ENCODE measurements at regions not wholly inside any gene's neighbourhood (a gene's known extent, or its start where the extent isn't known, plus 50 kb on each side); places are given as distances from the start of the nearest gene placed in this dataset.

DNA sequence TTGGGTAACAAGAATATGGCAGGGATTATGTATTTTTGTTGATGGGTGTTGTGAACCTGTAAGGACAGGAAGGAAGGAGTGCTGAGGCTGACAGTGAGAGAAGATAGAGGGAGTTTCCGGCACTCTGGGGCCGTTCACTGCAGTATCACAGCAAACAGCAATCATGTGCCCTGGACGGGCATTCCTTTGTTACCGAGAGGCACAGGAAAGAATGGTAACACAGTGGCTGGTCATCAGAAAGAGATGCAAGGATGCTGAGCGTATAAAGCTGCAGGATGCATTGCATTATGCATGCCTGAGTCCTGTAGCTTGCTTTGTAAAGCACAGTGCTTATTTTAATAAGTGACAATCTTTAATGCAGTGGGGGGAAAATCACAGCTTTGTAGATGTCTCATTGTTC, 286.8 kb downstream of the RPS24 start:
- H4K20me1 ChIP-seq (ENCODE audit: control insufficient read depth, extremely low read depth, insufficient read depth, low read length) = no peaks in the 10 kb centered on the region
- DNase-seq (ENCODE audit: low read depth in 2 of 2) = no peak
- H3K4me1 ChIP-seq (ENCODE audit: control insufficient read depth, extremely low read depth, insufficient read depth, low read length) = peaks cover 4% of the 10 kb centered on the region
- no peak overlapping the region for H2AFZ ChIP-seq (ENCODE audit: low read length)
- TF ChIP-seq, protein P1, sequence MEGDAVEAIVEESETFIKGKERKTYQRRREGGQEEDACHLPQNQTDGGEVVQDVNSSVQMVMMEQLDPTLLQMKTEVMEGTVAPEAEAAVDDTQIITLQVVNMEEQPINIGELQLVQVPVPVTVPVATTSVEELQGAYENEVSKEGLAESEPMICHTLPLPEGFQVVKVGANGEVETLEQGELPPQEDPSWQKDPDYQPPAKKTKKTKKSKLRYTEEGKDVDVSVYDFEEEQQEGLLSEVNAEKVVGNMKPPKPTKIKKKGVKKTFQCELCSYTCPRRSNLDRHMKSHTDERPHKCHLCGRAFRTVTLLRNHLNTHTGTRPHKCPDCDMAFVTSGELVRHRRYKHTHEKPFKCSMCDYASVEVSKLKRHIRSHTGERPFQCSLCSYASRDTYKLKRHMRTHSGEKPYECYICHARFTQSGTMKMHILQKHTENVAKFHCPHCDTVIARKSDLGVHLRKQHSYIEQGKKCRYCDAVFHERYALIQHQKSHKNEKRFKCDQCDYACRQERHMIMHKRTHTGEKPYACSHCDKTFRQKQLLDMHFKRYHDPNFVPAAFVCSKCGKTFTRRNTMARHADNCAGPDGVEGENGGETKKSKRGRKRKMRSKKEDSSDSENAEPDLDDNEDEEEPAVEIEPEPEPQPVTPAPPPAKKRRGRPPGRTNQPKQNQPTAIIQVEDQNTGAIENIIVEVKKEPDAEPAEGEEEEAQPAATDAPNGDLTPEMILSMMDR (conservative IDR thresholded peaks at IDR 0.05 in 1 of 2, IDR thresholded peaks at IDR 0.05 in 1 of 2; ENCODE audit: low read depth in 1 of 2, low read length in 2 of 2) = no peak
- TF ChIP-seq EZH2 (IDR thresholded peaks at IDR 0.05; ENCODE audit: low read length, missing control alignments) = no peak
- no peak overlapping the region for H3K27ac ChIP-seq (ENCODE audit: insufficient read depth, low read length)
- no peak overlapping the region for H3K9ac ChIP-seq (ENCODE audit: insufficient read depth, low read length)
- no peaks in the 10 kb centered on the region for H3K9me3 ChIP-seq (ENCODE audit: control insufficient read depth, insufficient read depth, low read depth, low read length)
- no peaks in the 10 kb centered on the region for H3K36me3 ChIP-seq (ENCODE audit: control insufficient read depth, insufficient read depth, low read length)
- H3K4me2 ChIP-seq (ENCODE audit: extremely low read depth, insufficient read depth, low read length) = no peak overlapping the region
- H3K79me2 ChIP-seq (ENCODE audit: control insufficient read depth, insufficient read depth, low read length) = no peaks in the 10 kb centered on the region
- no peak overlapping the region for H3K4me3 ChIP-seq (replicated peaks in 1 of 4; ENCODE audit: control extremely low read depth in 1 of 4, insufficient read depth in 1 of 4, low read depth in 3 of 4, low read length in 4 of 4)
- H3K27me3 ChIP-seq (ENCODE audit: control insufficient read depth, insufficient read depth, low read length) = no peaks in the 10 kb centered on the region

DNA sequence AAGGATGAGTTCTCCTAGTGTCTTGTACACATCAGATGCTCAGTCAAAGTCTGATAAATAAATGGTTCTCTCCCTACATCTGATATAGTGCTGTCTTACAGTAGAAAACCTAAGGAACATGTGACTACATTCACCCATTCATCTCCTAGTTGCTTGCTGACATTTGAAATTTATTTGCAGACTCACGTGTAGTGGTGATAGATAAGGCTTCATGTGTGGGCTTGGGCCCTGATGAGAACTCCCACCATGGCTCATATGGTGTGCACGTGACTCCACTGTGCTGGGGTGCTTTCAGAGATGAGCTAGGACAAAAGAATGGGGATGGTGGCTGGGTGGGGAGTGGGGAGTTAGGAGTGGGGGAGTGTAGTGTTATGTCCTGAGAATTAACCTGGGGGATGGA, 287.3 kb downstream of the RPS24 start:
- no peak overlapping the region for H3K4me2 ChIP-seq (ENCODE audit: extremely low read depth, insufficient read depth, low read length)
- H3K27ac ChIP-seq (ENCODE audit: insufficient read depth, low read length) = no peak overlapping the region
- H3K9ac ChIP-seq (ENCODE audit: insufficient read depth, low read length) = no peak overlapping the region
- H2AFZ ChIP-seq (ENCODE audit: low read length) = no peak overlapping the region
- H4K20me1 ChIP-seq (ENCODE audit: control insufficient read depth, extremely low read depth, insufficient read depth, low read length) = no peaks in the 10 kb centered on the region
- H3K36me3 ChIP-seq (ENCODE audit: control insufficient read depth, insufficient read depth, low read length) = no peaks in the 10 kb centered on the region
- H3K4me1 ChIP-seq (ENCODE audit: control insufficient read depth, extremely low read depth, insufficient read depth, low read length) = peaks cover 4% of the 10 kb centered on the region
- no peaks in the 10 kb centered on the region for H3K79me2 ChIP-seq (ENCODE audit: control insufficient read depth, insufficient read depth, low read length)
- no peak overlapping the region for H3K4me3 ChIP-seq (replicated peaks in 1 of 4; ENCODE audit: control extremely low read depth in 1 of 4, insufficient read depth in 1 of 4, low read depth in 3 of 4, low read length in 4 of 4)
- no peak for DNase-seq (ENCODE audit: low read depth in 2 of 2)
- no peaks in the 10 kb centered on the region for H3K27me3 ChIP-seq (ENCODE audit: control insufficient read depth, insufficient read depth, low read length)
- TF ChIP-seq, protein P1 (conservative IDR thresholded peaks at IDR 0.05 in 1 of 2, IDR thresholded peaks at IDR 0.05 in 1 of 2; ENCODE audit: low read depth in 1 of 2, low read length in 2 of 2) = no peak
- no peak for TF ChIP-seq EZH2 (IDR thresholded peaks at IDR 0.05; ENCODE audit: low read length, missing control alignments)
- no peaks in the 10 kb centered on the region for H3K9me3 ChIP-seq (ENCODE audit: control insufficient read depth, insufficient read depth, low read depth, low read length)

DNA sequence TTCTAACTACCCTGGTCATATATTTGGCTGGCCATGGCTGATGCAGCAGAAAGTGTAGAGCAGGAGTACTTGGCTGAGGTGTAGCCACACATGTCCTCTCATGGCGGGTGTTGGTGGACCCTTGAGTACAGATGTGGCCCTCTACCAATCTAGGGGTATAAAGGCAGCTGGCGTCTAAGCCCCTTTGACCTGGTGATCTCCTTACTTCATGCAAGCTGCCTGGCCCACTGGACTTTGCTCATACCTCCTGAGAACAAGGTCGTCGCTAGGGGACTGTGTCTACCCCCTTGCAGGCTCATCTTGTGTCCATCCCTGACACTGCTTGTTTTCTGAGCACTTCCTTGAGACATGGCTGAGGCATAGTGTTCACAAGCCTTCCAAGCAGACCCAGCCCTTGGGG, 287.8 kb downstream of the RPS24 start:
- no peak overlapping the region for H3K27ac ChIP-seq (ENCODE audit: insufficient read depth, low read length)
- DNase-seq (ENCODE audit: low read depth in 2 of 2) = no peak
- H3K4me3 ChIP-seq (replicated peaks in 1 of 4; ENCODE audit: control extremely low read depth in 1 of 4, insufficient read depth in 1 of 4, low read depth in 3 of 4, low read length in 4 of 4) = no peak overlapping the region
- no peak overlapping the region for H3K9ac ChIP-seq (ENCODE audit: insufficient read depth, low read length)
- H3K4me1 ChIP-seq (ENCODE audit: control insufficient read depth, extremely low read depth, insufficient read depth, low read length) = peaks cover 2% of the 10 kb centered on the region
- no peaks in the 10 kb centered on the region for H3K9me3 ChIP-seq (ENCODE audit: control insufficient read depth, insufficient read depth, low read depth, low read length)
- no peak overlapping the region for H3K4me2 ChIP-seq (ENCODE audit: extremely low read depth, insufficient read depth, low read length)
- H4K20me1 ChIP-seq (ENCODE audit: control insufficient read depth, extremely low read depth, insufficient read depth, low read length) = no peaks in the 10 kb centered on the region
- H2AFZ ChIP-seq (ENCODE audit: low read length) = no peak overlapping the region
- no peaks in the 10 kb centered on the region for H3K27me3 ChIP-seq (ENCODE audit: control insufficient read depth, insufficient read depth, low read length)
- TF ChIP-seq EZH2 (IDR thresholded peaks at IDR 0.05; ENCODE audit: low read length, missing control alignments) = no peak
- TF ChIP-seq, protein P1 (conservative IDR thresholded peaks at IDR 0.05 in 1 of 2, IDR thresholded peaks at IDR 0.05 in 1 of 2; ENCODE audit: low read depth in 1 of 2, low read length in 2 of 2) = no peak
- H3K36me3 ChIP-seq (ENCODE audit: control insufficient read depth, insufficient read depth, low read length) = no peaks in the 10 kb centered on the region
- H3K79me2 ChIP-seq (ENCODE audit: control insufficient read depth, insufficient read depth, low read length) = no peaks in the 10 kb centered on the region
